SK-N-SH (cell line): ENCODE measurements at regions not wholly inside any gene's neighbourhood (a gene's known extent, or its start where the extent isn't known, plus 50 kb on each side); places are given as distances from the start of the nearest gene placed in this dataset.

ENCODE experiments used
- CTCF ChIA-PET: fragments of 300-600, 350-600 bp; formaldehyde crosslinking; extraction: SDS; loops from one replicate; lab custom pipeline; 2021; lab: Yijun Ruan, JAX
- POLR2A ChIA-PET: fragments of 350-600 bp; sonication (Branson Sonifier 250); formaldehyde crosslinking; extraction: SDS; loops from one replicate; lab custom pipeline; 2020; ENCODE audit warnings: antibody characterized with exemption, inconsistent platforms; lab: Yijun Ruan, JAX
- DNase-seq: peaks from one replicate; pipeline ENCODE4 v3.0.0; 2012
- H2AFZ ChIP-seq: fragments of 200-600 bp; sonication (generic); 2 replicates; pipeline ENCODE4 v1.8.1; 2016; ENCODE audit warnings: antibody characterized with exemption, mild to moderate bottlenecking, low read depth
- H3F3A ChIP-seq: fragments of 200-600 bp; sonication (generic); replicated peaks from 2 replicates; pipeline ENCODE3; 2016; ENCODE audit warnings: antibody characterized with exemption, mild to moderate bottlenecking; ENCODE audit not compliant: insufficient read depth
- H3K27ac ChIP-seq, 2 experiments: fragments of 200-500 bp in 1 of 2; fragments of 200-600 bp in 1 of 2; sonication (Bioruptor generic) in 1 of 2; sonication (generic), shearing (Covaris generic) in 1 of 2; 2 replicates each; pipeline versions ENCODE4 v1.5.1 to v1.6.1; 2014 to 2016; ENCODE audit warnings: low read depth in 2 of 2, inconsistent platforms in 1 of 2, low read length in 1 of 2, mild to moderate bottlenecking in 1 of 2, mixed read lengths in 1 of 2
- H3K27me3 ChIP-seq: fragments of 200-600 bp; sonication (generic), shearing (Covaris generic); 2 replicates; pipeline ENCODE4 v1.6.1; 2016; ENCODE audit warnings: mixed run types; ENCODE audit not compliant: insufficient read depth
- H3K36me3 ChIP-seq, 2 experiments: fragments of 200-500 bp in 1 of 2; fragments of 200-600 bp in 1 of 2; sonication (Bioruptor generic) in 1 of 2; sonication (generic) in 1 of 2; replicated peaks in 1 of 2; 2 replicates each; pipeline versions ENCODE3 to v1.5.1; 2014 to 2016; ENCODE audit warnings: low read length in 1 of 2, mild to moderate bottlenecking in 1 of 2; ENCODE audit not compliant: insufficient read depth in 2 of 2, control insufficient read depth in 1 of 2
- H3K4me1 ChIP-seq, 2 experiments: fragments of 200-500 bp in 1 of 2; fragments of 200-600 bp in 1 of 2; sonication (Bioruptor generic) in 1 of 2; sonication (generic), shearing (Covaris generic) in 1 of 2; 2 replicates each; pipeline versions ENCODE4 v1.5.1 to v1.6.1; 2014 to 2016; ENCODE audit warnings: low read depth in 1 of 2, low read length in 1 of 2, mixed run types in 1 of 2; ENCODE audit not compliant: insufficient read depth in 2 of 2, control insufficient read depth in 1 of 2
- H3K4me2 ChIP-seq: fragments of 200-600 bp; sonication (generic), shearing (Covaris generic); 2 replicates; pipeline ENCODE4 v1.6.1; 2017; ENCODE audit warnings: mixed run types
- H3K4me3 ChIP-seq, 2 experiments: fragments of 200-500 bp in 1 of 2; fragments of 200-600 bp in 1 of 2; sonication (Bioruptor generic) in 1 of 2; sonication (generic), shearing (Covaris generic) in 1 of 2; 2 replicates each; pipeline versions ENCODE4 v1.5.1 to v1.8.1; 2014 to 2016; ENCODE audit warnings: low read depth in 2 of 2, inconsistent platforms in 1 of 2, low read length in 1 of 2, mild to moderate bottlenecking in 1 of 2, mixed read lengths in 1 of 2, moderate library complexity in 1 of 2
- H3K79me2 ChIP-seq: fragments of 200-600 bp; sonication (generic); 2 replicates; pipeline ENCODE4 v1.8.1; 2017; ENCODE audit warnings: mild to moderate bottlenecking; ENCODE audit not compliant: insufficient read depth
- H3K9ac ChIP-seq: fragments of 200-600 bp; sonication (generic); 2 replicates; pipeline ENCODE4 v1.6.1; 2017; ENCODE audit warnings: mixed run types
- H3K9me2 ChIP-seq: fragments of 200-600 bp; sonication (generic); 2 replicates; pipeline ENCODE4 v1.6.1; 2017; ENCODE audit warnings: mixed run types
- H3K9me3 ChIP-seq: fragments of 200-600 bp; sonication (generic); 2 replicates; pipeline ENCODE4 v1.6.1; 2017; ENCODE audit warnings: mixed run types, mild to moderate bottlenecking, moderate library complexity
- H4K20me1 ChIP-seq: fragments of 200-600 bp; sonication (generic); 2 replicates; pipeline ENCODE4 v1.6.1; 2017; ENCODE audit warnings: mild to moderate bottlenecking, mixed run types; ENCODE audit not compliant: insufficient read depth
- EP300 ChIP-seq, 2 experiments: IDR thresholded peaks; 2 replicates each; pipeline versions ENCODE4 v1.4.0 to v1.6.1; 2012; ENCODE audit warnings: borderline replicate concordance in 1 of 2, low read depth in 1 of 2, low read length in 1 of 2
- FOXJ3 ChIP-seq: sonication (generic); formaldehyde crosslinking; IDR thresholded peaks from 2 replicates; pipeline ENCODE4 v1.5.1; 2020; ENCODE audit warnings: mild to moderate bottlenecking, missing genetic modification reagents
- GABPA ChIP-seq: IDR thresholded peaks from 2 replicates; pipeline ENCODE4 v1.4.0; 2012; ENCODE audit warnings: low read depth, mild to moderate bottlenecking
- GATA2 ChIP-seq: sonication (generic); formaldehyde crosslinking; IDR thresholded peaks from 2 replicates; pipeline ENCODE4 v1.5.0; 2020; ENCODE audit warnings: mild to moderate bottlenecking, missing genetic modification reagents
- MXI1 ChIP-seq: IDR thresholded peaks from 2 replicates; pipeline ENCODE4 v1.6.1; 2012; ENCODE audit warnings: mild to moderate bottlenecking, low read depth, low read length, improper control_type of control experiment
- NFIC ChIP-seq: IDR thresholded peaks from 2 replicates; pipeline ENCODE4 v1.4.0; 2012; ENCODE audit warnings: borderline replicate concordance
- NRF1 ChIP-seq: IDR thresholded peaks from 2 replicates; pipeline ENCODE4 v1.6.1; 2012; ENCODE audit warnings: low read depth, mild to moderate bottlenecking, low read length
- RCOR1 ChIP-seq: fragments of 150-350 bp; IDR thresholded peaks from 2 replicates; pipeline ENCODE4 v1.6.1; 2017; ENCODE audit warnings: antibody characterized with exemption, low read length
- RXRA ChIP-seq: IDR thresholded peaks from 2 replicates; pipeline ENCODE4 v1.4.0; 2012; ENCODE audit warnings: low read depth, mild to moderate bottlenecking, borderline replicate concordance
- SIN3A ChIP-seq: IDR thresholded peaks from 2 replicates; pipeline ENCODE4 v1.6.1; 2012; ENCODE audit warnings: low read depth, mild to moderate bottlenecking, low read length, moderate library complexity, borderline replicate concordance
- SMC3 ChIP-seq: IDR thresholded peaks from 2 replicates; pipeline ENCODE4 v1.6.1; 2012; ENCODE audit warnings: low read depth, low read length, improper control_type of control experiment
- WGBS: methylation state at CpG from one replicate; pipeline ENCODE4 v1.1.6; 2017; ENCODE audit warnings: low lambda C conversion rate; 5-methylcytosine and 5-hydroxymethylcytosine counted together

GRCh38 chr2:39609917-39610316 is 55.8 kb upstream of the TMEM178A start:
- Histone ChIP-seq H2AFZ (no peak overlapping the region), H3K9me2 (no peaks in the 10 kb centered on the region), H3K4me2 (no peak overlapping the region), H3K79me2 (no peaks in the 10 kb centered on the region), H3K9me3 (no peaks in the 10 kb centered on the region), H3K4me3 (no peak overlapping the region), H3K27me3 (no peaks in the 10 kb centered on the region; the same call in 1 of the 2 replicates), H4K20me1 (no peaks in the 10 kb centered on the region), H3F3A (no peaks in the 10 kb centered on the region), H3K4me1 (no peaks in the 10 kb centered on the region), H3K9ac (no peak overlapping the region), H3K36me3 (no peaks in the 10 kb centered on the region), H3K27ac (no peak overlapping the region)
- DNase-seq = no peak
- TF ChIP-seq FOXJ3 (CRISPR knock-in tag) = no peak
- TF ChIP-seq NRF1 = no peak
- 53% methylated on average over 2 of the region's 2 CpGs for WGBS
- CTCF ChIA-PET = interaction anchor here (1.2 kb wide), 1 partner anchor 16 kb away, joined by 3 read pairs; no protein-coding TSS in a partner anchor
- POLR2A ChIA-PET = no interaction called here

- ChIA-PET CTCF (no interaction called here), POLR2A (no interaction called here)
- DNase-seq = no peak
- no peak overlapping the region for H2AFZ ChIP-seq
- H3K4me3 ChIP-seq = no peak overlapping the region
- H3F3A ChIP-seq = no peaks in the 10 kb centered on the region
- 33% methylated on average over 1 of the region's 1 CpG for WGBS
- H3K27ac ChIP-seq = no peak overlapping the region
- no peaks in the 10 kb centered on the region for H3K36me3 ChIP-seq
- no peaks in the 10 kb centered on the region for H3K9me2 ChIP-seq
- H3K9ac ChIP-seq = no peak overlapping the region
- H3K27me3 ChIP-seq = no peaks in the 10 kb centered on the region; the same call in 1 of the 2 replicates
- TF ChIP-seq SIN3A (no peak), GATA2 (CRISPR knock-in tag) (no peak), RXRA (no peak), RCOR1 (no peak), MXI1 (no peak), NFIC (no peak), GABPA (no peak), EP300 (IDR thresholded peaks at IDR 0.05; ENCODE audit: borderline replicate concordance in 1 of 2, low read depth in 1 of 2, low read length in 1 of 2) (no peak), NRF1 (no peak), SMC3 (no peak)
- TF ChIP-seq, all 33 proteins: peak for 0
- Histone ChIP-seq H3K4me2 (no peak overlapping the region), H3K9me3 (no peaks in the 10 kb centered on the region), H3K4me1 (peaks cover 3 to 8% of the 10 kb centered on the region in 2 experiments; a peak in 2 of 4 replicates), H3K79me2 (no peaks in the 10 kb centered on the region), H4K20me1 (no peaks in the 10 kb centered on the region)
These were observed 50.0 kb upstream of the TMEM178A start for GRCh38 chr2:39615675-39616074.
